T-cell (primary cell): ENCODE measurements at regions not wholly inside any gene's neighbourhood (a gene's known extent, or its start where the extent isn't known, plus 50 kb on each side); places are given as distances from the start of the nearest gene placed in this dataset.

Experiments
- ATAC-seq, 4 experiments: fragments of 200-7000 bp in 3 of 4; fragments of 150-1000 bp in 1 of 4; cut with Tn5 transposase; replicated peaks in 1 of 4; 1 replicate in 3 of 4; 2 replicates in 1 of 4; pipeline ENCODE4 v1.10.0; 2021; ENCODE audit warnings: moderate library complexity in 3 of 4, mild to moderate bottlenecking in 2 of 4, moderate number of reproducible peaks in 1 of 4
- CTCF ChIA-PET, 2 donors: fragments of 300-600 bp; sonication (Branson Sonifier 250); formaldehyde crosslinking; loops; one replicate each; lab custom pipeline; 2022; ENCODE audit warnings: antibody characterized with exemption in 2 of 2; lab: Charles Lee
- POLR2A ChIA-PET, 2 donors: fragments of 300-600 bp; sonication (Branson Sonifier 250); formaldehyde crosslinking; loops; one replicate each; lab custom pipeline; 2022; ENCODE audit warnings: antibody characterized with exemption in 2 of 2; lab: Charles Lee
- DNase-seq, 35 experiments: peaks; one replicate each; pipeline versions ENCODE4 v3.0.0 to v3.0.0-alpha.2; 2013 to 2023
- H3K27ac ChIP-seq: one replicate; pipeline ENCODE4 v1.5.1; 2013; ENCODE audit warnings: low read length
- H3K27me3 ChIP-seq, 2 experiments: replicated peaks in 1 of 2; 1 replicate in 1 of 2; 2 replicates in 1 of 2; pipeline versions ENCODE4 v1.6.1 to v1.7.0; 2013; ENCODE audit warnings: low read length in 1 of 2, mixed read lengths in 1 of 2; ENCODE audit not compliant: control insufficient read depth in 2 of 2, insufficient read depth in 2 of 2; ENCODE audit errors: extremely low read depth in 1 of 2
- H3K36me3 ChIP-seq, 2 donors: 1 replicate in 1 of 2; 2 replicates in 1 of 2; pipeline versions ENCODE4 v1.6.1 to v1.7.0; 2013; ENCODE audit warnings: low read length in 1 of 2; ENCODE audit not compliant: control insufficient read depth in 2 of 2, insufficient read depth in 1 of 2; ENCODE audit errors: extremely low read depth in 1 of 2
- H3K4me1 ChIP-seq, 2 experiments: 1 replicate in 1 of 2; 2 replicates in 1 of 2; pipeline versions ENCODE4 v1.6.1 to v1.7.0; 2013; ENCODE audit warnings: low read length in 2 of 2, mixed read lengths in 1 of 2; ENCODE audit not compliant: insufficient read depth in 2 of 2, control insufficient read depth in 1 of 2; ENCODE audit errors: extremely low read depth in 1 of 2
- H3K4me3 ChIP-seq, 2 donors: 1 replicate in 1 of 2; 2 replicates in 1 of 2; pipeline versions ENCODE4 v1.5.1 to v1.7.0; 2013; ENCODE audit warnings: mild to moderate bottlenecking in 2 of 2, low read length in 1 of 2, moderate library complexity in 1 of 2; ENCODE audit not compliant: control insufficient read depth in 1 of 2; ENCODE audit errors: extremely low read depth in 1 of 2
- H3K9me3 ChIP-seq: 2 replicates; pipeline ENCODE4 v1.7.0; 2013
- H3K27ac Mint-ChIP-seq, 2 donors: one replicate each; pipeline ENCODE4 v1.8.0; 2020 to 2021; ENCODE audit warnings: mild to moderate bottlenecking in 2 of 2, mixed read lengths in 2 of 2
- H3K27me3 Mint-ChIP-seq, 2 donors: one replicate each; pipeline ENCODE4 v1.8.0; 2021 to 2022; ENCODE audit warnings: mixed read lengths in 2 of 2
- H3K36me3 Mint-ChIP-seq: one replicate; pipeline ENCODE4 v1.8.0; 2021; ENCODE audit warnings: mixed read lengths
- H3K4me1 Mint-ChIP-seq, 3 donors: one replicate each; pipeline ENCODE4 v1.8.0; 2020 to 2022; ENCODE audit warnings: mixed read lengths in 3 of 3, mild to moderate bottlenecking in 1 of 3
- H3K4me3 Mint-ChIP-seq, 3 donors: one replicate each; pipeline ENCODE4 v1.8.0; 2020 to 2022; ENCODE audit warnings: mild to moderate bottlenecking in 3 of 3, mixed read lengths in 3 of 3, moderate library complexity in 3 of 3
- H3K9me3 Mint-ChIP-seq, 3 donors: one replicate each; pipeline ENCODE4 v1.8.0; 2020 to 2022; ENCODE audit warnings: mixed read lengths in 3 of 3
- WGBS: methylation state at CpG from one replicate; pipeline ENCODE4 v1.1.5; 2013; ENCODE audit warnings: missing lambda C conversion rate; ENCODE audit not compliant: insufficient coverage; 5-methylcytosine and 5-hydroxymethylcytosine counted together

- H3K27me3 Mint-ChIP-seq, result no peaks in the 10 kb centered on the region
- no peaks in the 10 kb centered on the region for H3K36me3 ChIP-seq
- WGBS, result 100% methylated on average over 2 of the region's 3 CpGs
- DNase-seq (no peak), ATAC-seq (no peak)
- no peaks in the 10 kb centered on the region for H3K9me3 Mint-ChIP-seq
- POLR2A ChIA-PET, result no interaction called here
- no peak overlapping the region for H3K27ac ChIP-seq
- CTCF ChIA-PET, result no interaction called here
- H3K4me1 ChIP-seq, result no peaks in the 10 kb centered on the region
- no peak overlapping the region for H3K4me3 Mint-ChIP-seq
- H3K27ac Mint-ChIP-seq, result no peak overlapping the region
- H3K36me3 Mint-ChIP-seq, result no peaks in the 10 kb centered on the region
- no peaks in the 10 kb centered on the region for H3K4me1 Mint-ChIP-seq
- H3K27me3 ChIP-seq, result no peaks in the 10 kb centered on the region
- no peaks in the 10 kb centered on the region for H3K9me3 ChIP-seq
- no peak overlapping the region for H3K4me3 ChIP-seq
Measured at GRCh38 chr20:52019313-52019712, 172.3 kb downstream of the ZFP64 start.

GRCh38 chr20:52017669-52018317 lies 173.8 kb downstream of the ZFP64 start:
- H3K4me1 Mint-ChIP-seq, result no peaks in the 10 kb centered on the region
- H3K9me3 ChIP-seq, result no peaks in the 10 kb centered on the region
- no peak overlapping the region for H3K4me3 Mint-ChIP-seq
- no peak for ATAC-seq
- POLR2A ChIA-PET, result no interaction called here
- no peaks in the 10 kb centered on the region for H3K27me3 ChIP-seq
- no peak overlapping the region for H3K27ac Mint-ChIP-seq
- H3K36me3 Mint-ChIP-seq, result no peaks in the 10 kb centered on the region
- no peak overlapping the region for H3K27ac ChIP-seq
- CTCF ChIA-PET, result interaction anchor here in 1 of 2 donors (0.5 kb wide), 1 partner anchor 1210 kb away, joined by 5 read pairs; no protein-coding TSS in a partner anchor
- H3K36me3 ChIP-seq, result no peaks in the 10 kb centered on the region
- DNase-seq, result no peak
- no peaks in the 10 kb centered on the region for H3K4me1 ChIP-seq
- H3K4me3 ChIP-seq, result no peak overlapping the region
- peaks cover 0 to 3% (median 0%) of the 10 kb centered on the region in 3 donors for H3K9me3 Mint-ChIP-seq
- no peaks in the 10 kb centered on the region for H3K27me3 Mint-ChIP-seq
- WGBS, result 96% methylated on average over 4 of the region's 6 CpGs

GRCh38 chr20:52016022-52016421 lies 175.6 kb downstream of the ZFP64 start:
- Mint-ChIP-seq H3K4me1 (no peaks in the 10 kb centered on the region), H3K27ac (no peak overlapping the region), H3K9me3 (peaks cover 4 to 7% (median 5%) of the 10 kb centered on the region in 3 donors), H3K4me3 (no peak overlapping the region), H3K27me3 (no peaks in the 10 kb centered on the region), H3K36me3 (no peaks in the 10 kb centered on the region)
- H3K9me3 ChIP-seq, result no peaks in the 10 kb centered on the region
- no peaks in the 10 kb centered on the region for H3K36me3 ChIP-seq
- no peaks in the 10 kb centered on the region for H3K4me1 ChIP-seq
- no peak overlapping the region for H3K27ac ChIP-seq
- no peaks in the 10 kb centered on the region for H3K27me3 ChIP-seq
- ATAC-seq (no peak), DNase-seq (no peak)
- CTCF ChIA-PET, result no interaction called here
- WGBS, result 100% methylated on average over 2 of the region's 5 CpGs
- POLR2A ChIA-PET, result interaction anchor here in 1 of 2 donors (0.6 kb wide), 1 partner anchor 15 kb away, joined by 5 read pairs; no protein-coding TSS in a partner anchor
- no peak overlapping the region for H3K4me3 ChIP-seq

- Histone ChIP-seq H3K9me3 (no peaks in the 10 kb centered on the region), H3K27ac (no peak overlapping the region), H3K27me3 (no peaks in the 10 kb centered on the region), H3K4me3 (no peak overlapping the region), H3K4me1 (no peaks in the 10 kb centered on the region), H3K36me3 (no peaks in the 10 kb centered on the region)
- H3K4me3 Mint-ChIP-seq, result no peak overlapping the region
- peaks cover 2% of the 10 kb centered on the region for H3K36me3 Mint-ChIP-seq
- H3K9me3 Mint-ChIP-seq, result peaks cover 5 to 15% (median 9%) of the 10 kb centered on the region in 3 donors
- DNase-seq (no peak), ATAC-seq (no peak)
- no peak overlapping the region for H3K27ac Mint-ChIP-seq
- ChIA-PET POLR2A (no interaction called here), CTCF (no interaction called here)
- WGBS, result no CpG with 5 or more reads among the region's 5 CpGs
- no peaks in the 10 kb centered on the region for H3K4me1 Mint-ChIP-seq
- H3K27me3 Mint-ChIP-seq, result no peaks in the 10 kb centered on the region
Measured at GRCh38 chr20:52015155-52015554, 176.4 kb downstream of the ZFP64 start.

- WGBS, result 70% methylated on average over 2 of the region's 5 CpGs
- peaks cover 0 to 3% of the 10 kb centered on the region in 2 donors for H3K27me3 Mint-ChIP-seq
Measured at GRCh38 chr20:52012079-52012478, 179.5 kb downstream of the ZFP64 start.

GRCh38 chr20:52011093-52011492 lies 180.5 kb downstream of the ZFP64 start:
- ATAC-seq, result no peak
- Mint-ChIP-seq H3K9me3 (peaks cover 5 to 16% (median 11%) of the 10 kb centered on the region in 3 donors), H3K4me1 (no peaks in the 10 kb centered on the region), H3K36me3 (peaks cover 3% of the 10 kb centered on the region), H3K27me3 (peaks cover 4 to 6% of the 10 kb centered on the region in 2 donors), H3K27ac (no peak overlapping the region), H3K4me3 (no peak overlapping the region)
- Histone ChIP-seq H3K36me3 (no peaks in the 10 kb centered on the region), H3K4me1 (no peaks in the 10 kb centered on the region), H3K27ac (no peak overlapping the region), H3K9me3 (no peaks in the 10 kb centered on the region), H3K4me3 (no peak overlapping the region), H3K27me3 (no peaks in the 10 kb centered on the region)
- POLR2A ChIA-PET, result interaction anchor here in 1 of 2 donors (0.5 kb wide), 1 partner anchor 344 kb away, joined by 3 read pairs; no protein-coding TSS in a partner anchor
- CTCF ChIA-PET, result no interaction called here
- DNase-seq, result no peak
- no CpG with 5 or more reads among the region's 3 CpGs for WGBS

More at GRCh38 chr20:52012079-52012478, 179.5 kb downstream of the ZFP64 start:
- Mint-ChIP-seq H3K27ac (no peak overlapping the region), H3K4me3 (no peak overlapping the region), H3K4me1 (no peaks in the 10 kb centered on the region), H3K9me3 (peaks cover 5 to 16% (median 11%) of the 10 kb centered on the region in 3 donors), H3K36me3 (peaks cover 3% of the 10 kb centered on the region)
- H3K36me3 ChIP-seq, result no peaks in the 10 kb centered on the region
- no peak overlapping the region for H3K27ac ChIP-seq
- H3K9me3 ChIP-seq, result no peaks in the 10 kb centered on the region
- no peaks in the 10 kb centered on the region for H3K27me3 ChIP-seq
- no peak for DNase-seq
- CTCF ChIA-PET, result no interaction called here
- POLR2A ChIA-PET, result no interaction called here
- no peak for ATAC-seq
- H3K4me3 ChIP-seq, result no peak overlapping the region
- no peaks in the 10 kb centered on the region for H3K4me1 ChIP-seq
